LNCaP clone FGC (cell line): ENCODE measurements at regions not wholly inside any gene's neighbourhood (a gene's known extent, or its start where the extent isn't known, plus 50 kb on each side); places are given as distances from the start of the nearest gene placed in this dataset.

Source experiments
- DNase-seq: peaks from one replicate; pipeline ENCODE4 v3.0.0-alpha.2; 2011; ENCODE audit warnings: low read depth
- H3K4me3 ChIP-seq: 2 replicates; pipeline ENCODE4 v1.5.1; 2011; ENCODE audit warnings: mild to moderate bottlenecking, low read depth, low read length, control low read depth
- CTCF ChIP-seq: IDR thresholded peaks from 2 replicates; pipeline ENCODE4 v1.5.1; 2012; ENCODE audit warnings: mild to moderate bottlenecking; ENCODE audit not compliant: control insufficient read depth, insufficient read depth; ENCODE audit errors: extremely low read depth

GRCh38 chr18:64403784-64404503 lies 255.1 kb upstream of the LINC00305 start:
- DNase-seq, result no peak
- no peak overlapping the region for H3K4me3 ChIP-seq
- TF ChIP-seq CTCF, result no peak

GRCh38 chr18:64402636-64403035 lies 253.7 kb upstream of the LINC00305 start:
- no peak for DNase-seq
- no peak for TF ChIP-seq CTCF
- H3K4me3 ChIP-seq, result no peak overlapping the region

GRCh38 chr18:64401268-64402060 lies 252.6 kb upstream of the LINC00305 start:
- DNase-seq, result no peak
- TF ChIP-seq CTCF, result no peak

GRCh38 chr18:64399566-64399965 lies 250.7 kb upstream of the LINC00305 start:
- no peak for TF ChIP-seq CTCF
- H3K4me3 ChIP-seq, result no peak overlapping the region
- no peak for DNase-seq

More at GRCh38 chr18:64401268-64402060, 252.6 kb upstream of the LINC00305 start:
- no peak overlapping the region for H3K4me3 ChIP-seq

GRCh38 chr18:64398320-64398719 lies 249.4 kb upstream of the LINC00305 start:
- no peak for DNase-seq
- H3K4me3 ChIP-seq, result no peak overlapping the region
- TF ChIP-seq CTCF, result no peak

- no peak for DNase-seq
- H3K4me3 ChIP-seq, result no peak overlapping the region
- TF ChIP-seq CTCF, result no peak
Measured at GRCh38 chr18:64392202-64392601, 243.3 kb upstream of the LINC00305 start.
